Parathyroid adenoma (tissue), 2 donors: ENCODE measurements at regions not wholly inside any gene's neighbourhood (a gene's known extent, or its start where the extent isn't known, plus 50 kb on each side); places are given as distances from the start of the nearest gene placed in this dataset.

ENCODE experiments used
- H2AFZ ChIP-seq: fragments of 300-600 bp; sonication (generic); one replicate; pipeline ENCODE4 v1.7.0; 2017; ENCODE audit warnings: antibody characterized with exemption, mild to moderate bottlenecking
- H3K27ac ChIP-seq: fragments of 300-600 bp; sonication (generic); one replicate; pipeline ENCODE4 v1.7.0; 2017
- H3K27me3 ChIP-seq: fragments of 300-600 bp; sonication (generic); one replicate; pipeline ENCODE4 v1.7.0; 2017; ENCODE audit warnings: low read length; ENCODE audit not compliant: control insufficient read depth, insufficient read depth
- H3K36me3 ChIP-seq: fragments of 300-600 bp; sonication (generic); one replicate; pipeline ENCODE4 v1.7.0; 2017; ENCODE audit warnings: low read length; ENCODE audit not compliant: control insufficient read depth, insufficient read depth
- H3K4me1 ChIP-seq: fragments of 300-600 bp; sonication (generic); one replicate; pipeline ENCODE4 v1.7.0; 2017; ENCODE audit warnings: control low read depth
- H3K4me2 ChIP-seq: fragments of 300-600 bp; sonication (generic); one replicate; pipeline ENCODE4 v1.7.0; 2017; ENCODE audit warnings: low read length
- H3K4me3 ChIP-seq: fragments of 300-600 bp; sonication (generic); one replicate; pipeline ENCODE4 v1.7.0; 2017; ENCODE audit warnings: low read depth, low read length
- H3K79me2 ChIP-seq: fragments of 300-600 bp; sonication (generic); one replicate; pipeline ENCODE4 v1.7.0; 2017; ENCODE audit warnings: control low read depth
- H3K9ac ChIP-seq: fragments of 300-600 bp; sonication (generic); one replicate; pipeline ENCODE4 v1.7.0; 2017; ENCODE audit warnings: mild to moderate bottlenecking
- H3K9me3 ChIP-seq: fragments of 300-600 bp; sonication (generic); one replicate; pipeline ENCODE4 v1.7.0; 2017; ENCODE audit warnings: low read length; ENCODE audit not compliant: control insufficient read depth
- TF ChIP-seq, protein P1 (sequence below): fragments of 300-600 bp; sonication (generic); IDR thresholded peaks from one replicate; pipeline ENCODE4 v1.7.0; 2017; ENCODE audit warnings: antibody characterized with exemption, mild to moderate bottlenecking
- donor health status: primary hyperparathyroidism.

DNA sequence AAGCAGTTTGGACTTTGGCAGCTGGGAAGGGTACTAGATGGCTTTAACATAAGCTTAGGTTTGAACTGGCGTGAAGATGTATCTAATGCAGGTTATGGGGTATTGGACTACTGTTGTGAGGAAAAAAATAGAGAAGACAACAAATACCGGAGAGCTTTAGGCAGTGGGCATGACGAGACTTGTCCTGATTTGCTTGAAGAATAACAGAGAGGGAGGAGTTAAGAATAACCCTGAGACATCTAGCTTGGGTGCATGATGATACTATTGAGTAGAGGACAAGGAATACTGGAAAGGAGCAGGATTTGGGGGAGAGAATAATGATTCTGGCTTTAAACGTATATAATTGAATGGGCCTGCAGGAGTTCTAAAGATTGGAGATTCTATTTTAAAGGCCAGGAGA lies 249.5 kb upstream of the AZI2 start:
- Histone ChIP-seq H3K27ac (no peak overlapping the region), H3K9me3 (no peaks in the 10 kb centered on the region), H3K4me2 (no peak overlapping the region), H2AFZ (no peak overlapping the region), H3K36me3 (no peaks in the 10 kb centered on the region), H3K9ac (no peak overlapping the region), H3K4me1 (no peaks in the 10 kb centered on the region), H3K4me3 (no peak overlapping the region), H3K27me3 (no peaks in the 10 kb centered on the region), H3K79me2 (no peaks in the 10 kb centered on the region)
- TF ChIP-seq, protein P1, sequence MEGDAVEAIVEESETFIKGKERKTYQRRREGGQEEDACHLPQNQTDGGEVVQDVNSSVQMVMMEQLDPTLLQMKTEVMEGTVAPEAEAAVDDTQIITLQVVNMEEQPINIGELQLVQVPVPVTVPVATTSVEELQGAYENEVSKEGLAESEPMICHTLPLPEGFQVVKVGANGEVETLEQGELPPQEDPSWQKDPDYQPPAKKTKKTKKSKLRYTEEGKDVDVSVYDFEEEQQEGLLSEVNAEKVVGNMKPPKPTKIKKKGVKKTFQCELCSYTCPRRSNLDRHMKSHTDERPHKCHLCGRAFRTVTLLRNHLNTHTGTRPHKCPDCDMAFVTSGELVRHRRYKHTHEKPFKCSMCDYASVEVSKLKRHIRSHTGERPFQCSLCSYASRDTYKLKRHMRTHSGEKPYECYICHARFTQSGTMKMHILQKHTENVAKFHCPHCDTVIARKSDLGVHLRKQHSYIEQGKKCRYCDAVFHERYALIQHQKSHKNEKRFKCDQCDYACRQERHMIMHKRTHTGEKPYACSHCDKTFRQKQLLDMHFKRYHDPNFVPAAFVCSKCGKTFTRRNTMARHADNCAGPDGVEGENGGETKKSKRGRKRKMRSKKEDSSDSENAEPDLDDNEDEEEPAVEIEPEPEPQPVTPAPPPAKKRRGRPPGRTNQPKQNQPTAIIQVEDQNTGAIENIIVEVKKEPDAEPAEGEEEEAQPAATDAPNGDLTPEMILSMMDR, result no peak

DNA sequence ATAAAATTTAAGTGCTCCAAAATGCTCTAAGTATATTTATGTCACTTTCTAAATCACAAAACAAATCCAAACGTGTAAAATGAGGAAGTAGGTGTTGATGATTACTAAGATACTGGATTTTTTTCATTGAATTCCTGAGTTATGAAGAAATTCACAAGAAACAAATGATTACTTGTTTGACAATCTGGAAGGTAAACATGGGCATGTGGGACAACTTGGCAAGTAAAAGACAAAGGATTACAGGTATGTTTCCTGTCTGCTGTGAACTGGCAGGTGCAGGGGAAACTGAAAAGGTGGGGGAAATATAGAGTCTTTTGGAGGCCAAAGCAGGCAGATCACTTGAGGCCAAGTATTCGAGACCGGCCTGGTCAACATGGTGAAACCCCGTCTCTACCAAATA lies 252.7 kb upstream of the AZI2 start:
- no peak overlapping the region for H3K9ac ChIP-seq
- no peak overlapping the region for H3K4me2 ChIP-seq
- H3K4me1 ChIP-seq, result no peaks in the 10 kb centered on the region
- H3K79me2 ChIP-seq, result no peaks in the 10 kb centered on the region
- H3K4me3 ChIP-seq, result no peak overlapping the region
- H2AFZ ChIP-seq, result no peak overlapping the region
- no peaks in the 10 kb centered on the region for H3K36me3 ChIP-seq
- H3K9me3 ChIP-seq, result no peaks in the 10 kb centered on the region
- H3K27ac ChIP-seq, result no peak overlapping the region
- H3K27me3 ChIP-seq, result no peaks in the 10 kb centered on the region
- TF ChIP-seq, protein P1, result no peak

DNA sequence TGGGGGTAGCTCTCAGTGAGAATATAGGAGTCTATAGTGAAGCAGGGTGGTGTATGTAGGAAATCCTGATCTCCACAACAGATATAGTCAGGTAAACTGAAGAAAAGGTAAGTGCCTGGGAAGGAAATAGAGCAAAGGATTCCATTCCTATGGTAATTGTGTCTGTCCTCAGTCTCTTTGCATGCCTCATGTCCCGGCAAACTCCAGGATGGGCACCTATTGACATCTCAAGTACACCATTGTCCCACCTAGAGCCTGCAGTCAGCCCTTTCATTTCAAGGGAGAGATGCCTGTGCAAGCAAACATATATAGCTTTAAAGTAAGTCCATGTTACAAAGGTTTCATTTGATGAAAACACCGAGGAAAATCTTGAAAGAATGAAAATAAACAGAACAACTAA lies 257.7 kb upstream of the AZI2 start:
- H3K4me3 ChIP-seq, result no peak overlapping the region
- no peak overlapping the region for H3K4me2 ChIP-seq
- TF ChIP-seq, protein P1, result no peak
- no peak overlapping the region for H3K9ac ChIP-seq
- H3K79me2 ChIP-seq, result no peaks in the 10 kb centered on the region
- no peaks in the 10 kb centered on the region for H3K36me3 ChIP-seq
- H3K4me1 ChIP-seq, result no peaks in the 10 kb centered on the region
- H3K9me3 ChIP-seq, result no peaks in the 10 kb centered on the region
- no peak overlapping the region for H3K27ac ChIP-seq
- no peaks in the 10 kb centered on the region for H3K27me3 ChIP-seq
- H2AFZ ChIP-seq, result no peak overlapping the region

GRCh38 chr3:28612232-28612631 lies 263.6 kb upstream of the AZI2 start:
- H3K4me3 ChIP-seq, result no peak overlapping the region
- no peak overlapping the region for H2AFZ ChIP-seq
- no peak overlapping the region for H3K27ac ChIP-seq
- no peaks in the 10 kb centered on the region for H3K36me3 ChIP-seq
- H3K27me3 ChIP-seq, result no peaks in the 10 kb centered on the region
- TF ChIP-seq, protein P1, result no peak
- no peak overlapping the region for H3K4me2 ChIP-seq
- no peaks in the 10 kb centered on the region for H3K4me1 ChIP-seq
- H3K9ac ChIP-seq, result no peak overlapping the region
- no peaks in the 10 kb centered on the region for H3K9me3 ChIP-seq
- no peaks in the 10 kb centered on the region for H3K79me2 ChIP-seq

- Histone ChIP-seq H3K4me3 (no peak overlapping the region), H3K79me2 (no peaks in the 10 kb centered on the region), H3K9me3 (no peaks in the 10 kb centered on the region), H3K27me3 (no peaks in the 10 kb centered on the region), H3K36me3 (no peaks in the 10 kb centered on the region), H3K4me2 (no peak overlapping the region), H3K27ac (no peak overlapping the region), H3K4me1 (no peaks in the 10 kb centered on the region), H2AFZ (no peak overlapping the region), H3K9ac (no peak overlapping the region)
- TF ChIP-seq, protein P1, result no peak
These were observed 265.0 kb upstream of the AZI2 start for GRCh38 chr3:28613511-28614106.
